Right atrium auricular region (tissue), 2 donors: ENCODE measurements at regions not wholly inside any gene's neighbourhood (a gene's known extent, or its start where the extent isn't known, plus 50 kb on each side); places are given as distances from the start of the nearest gene placed in this dataset.

Experiments
- DNase-seq: peaks from one replicate; pipeline ENCODE4 v3.0.0-alpha.2; 2019; ENCODE audit warnings: low spot score
- H3K27ac ChIP-seq, 2 donors: fragments of 200-600 bp; sonication (generic); 1 replicate in 1 of 2; 2 replicates in 1 of 2; pipeline ENCODE4 v1.5.1; 2016 to 2019
- H3K27me3 ChIP-seq, 2 donors: fragments of 200-600 bp; sonication (generic); one replicate each; pipeline versions ENCODE4 v1.5.1 to v1.6.0; 2017 to 2019
- H3K36me3 ChIP-seq: fragments of 200-600 bp; sonication (generic); one replicate; pipeline ENCODE4 v1.5.1; 2016
- H3K4me1 ChIP-seq, 2 donors: fragments of 200-600 bp; sonication (generic); one replicate each; pipeline versions ENCODE4 v1.5.1 to v1.6.0; 2017 to 2019
- H3K4me3 ChIP-seq, 2 donors: fragments of 200-600 bp; sonication (generic); 1 replicate in 1 of 2; 2 replicates in 1 of 2; pipeline ENCODE4 v1.5.1; 2017 to 2019; ENCODE audit warnings: mild to moderate bottlenecking in 1 of 2, moderate library complexity in 1 of 2
- H3K9me3 ChIP-seq, 2 donors: fragments of 200-600 bp; sonication (generic); one replicate each; pipeline ENCODE4 v1.5.1; 2019
- CTCF ChIP-seq, 2 donors: fragments of 200-600 bp; sonication (generic); IDR thresholded peaks; one replicate each; pipeline ENCODE4 v1.5.1; 2019; ENCODE audit warnings: antibody characterized with exemption in 2 of 2

DNA sequence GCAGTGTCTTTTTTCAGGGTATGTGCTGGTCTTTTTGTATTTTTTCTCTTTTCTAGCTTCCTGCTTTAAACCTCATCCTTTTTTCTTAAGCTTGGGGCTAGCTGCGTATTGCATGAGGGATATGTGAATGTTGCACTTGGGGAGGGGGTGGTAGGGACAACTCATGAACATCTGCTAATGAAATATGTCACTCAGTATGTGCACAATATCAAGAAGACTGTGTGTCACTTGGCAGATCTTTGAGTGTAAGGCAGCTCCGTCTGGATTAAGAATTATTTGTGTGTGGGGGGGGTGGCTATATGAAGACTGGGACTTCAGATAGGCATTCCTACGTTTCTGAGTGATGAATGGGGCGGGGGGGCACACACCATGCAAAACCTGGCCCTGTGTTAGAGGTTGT lies 170.4 kb upstream of the CACNA1E start:
- no peak for DNase-seq
- no peak overlapping the region for H3K4me3 ChIP-seq
- H3K27me3 ChIP-seq = peaks cover 0 to 15% of the 10 kb centered on the region in 2 donors
- TF ChIP-seq CTCF (IDR thresholded peaks at IDR 0.05) = no peak
- no peak overlapping the region for H3K27ac ChIP-seq
- peaks cover 0 to 6% of the 10 kb centered on the region in 2 donors for H3K4me1 ChIP-seq
- no peaks in the 10 kb centered on the region for H3K9me3 ChIP-seq
- no peaks in the 10 kb centered on the region for H3K36me3 ChIP-seq

- no peaks in the 10 kb centered on the region for H3K36me3 ChIP-seq
- H3K27ac ChIP-seq = no peak overlapping the region
- no peak for DNase-seq
- H3K27me3 ChIP-seq = peaks cover 0 to 21% of the 10 kb centered on the region in 2 donors
- no peaks in the 10 kb centered on the region for H3K9me3 ChIP-seq
- TF ChIP-seq CTCF (IDR thresholded peaks at IDR 0.05) = no peak
- no peak overlapping the region for H3K4me3 ChIP-seq
- H3K4me1 ChIP-seq = peaks cover 0 to 11% of the 10 kb centered on the region in 2 donors
Measured at GRCh38 chr1:181313466-181313865, 169.9 kb upstream of the CACNA1E start.

DNA sequence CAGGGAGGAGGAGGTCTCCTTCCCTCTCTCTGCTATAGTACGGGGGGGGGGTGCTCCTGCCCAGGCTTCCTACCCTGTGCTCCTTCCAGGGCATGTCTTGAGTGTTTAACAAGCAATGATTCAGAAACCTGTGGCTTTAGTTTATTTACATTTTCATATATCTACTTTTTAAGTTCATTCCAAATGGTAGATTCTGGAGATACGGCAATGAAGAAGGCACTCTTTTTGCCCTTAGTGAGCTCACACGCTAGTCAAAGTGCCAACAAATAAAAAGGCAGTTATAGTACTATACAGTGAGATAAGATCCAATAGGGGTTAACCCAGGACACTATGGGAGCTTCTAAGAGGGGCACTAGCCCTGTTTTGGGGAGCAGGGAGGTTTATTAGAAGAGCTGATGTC lies 169.3 kb upstream of the CACNA1E start:
- no peak overlapping the region for H3K27ac ChIP-seq
- H3K9me3 ChIP-seq = no peaks in the 10 kb centered on the region
- no peaks in the 10 kb centered on the region for H3K36me3 ChIP-seq
- H3K4me3 ChIP-seq = no peak overlapping the region
- peaks cover 0 to 15% of the 10 kb centered on the region in 2 donors for H3K4me1 ChIP-seq
- TF ChIP-seq CTCF (IDR thresholded peaks at IDR 0.05) = no peak
- H3K27me3 ChIP-seq = peaks cover 0 to 21% of the 10 kb centered on the region in 2 donors
- DNase-seq = no peak

DNA sequence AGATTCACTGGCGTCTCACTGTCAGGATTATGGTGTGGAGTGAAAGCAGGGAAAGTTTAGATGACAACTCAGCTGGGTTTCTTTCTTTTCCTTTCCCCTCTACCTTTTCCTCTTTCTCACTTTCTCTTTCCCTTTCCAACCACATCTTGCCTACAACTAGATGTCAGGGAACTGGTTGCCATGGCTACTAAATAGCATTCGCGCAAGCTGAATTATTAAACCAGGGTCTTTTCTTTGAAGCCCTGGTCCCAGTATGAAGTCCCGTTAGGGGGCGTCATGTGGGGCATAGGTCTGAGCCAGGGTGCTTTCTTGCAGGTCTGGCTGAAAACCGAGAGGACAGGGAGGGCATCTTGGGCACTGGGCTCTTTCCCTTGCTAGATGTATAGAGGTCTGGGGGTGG lies 168.4 kb upstream of the CACNA1E start:
- Histone ChIP-seq H3K4me3 (no peak overlapping the region), H3K4me1 (peaks cover 0 to 15% of the 10 kb centered on the region in 2 donors), H3K27ac (no peak overlapping the region), H3K9me3 (no peaks in the 10 kb centered on the region), H3K27me3 (peaks cover 0 to 21% of the 10 kb centered on the region in 2 donors), H3K36me3 (no peaks in the 10 kb centered on the region)
- TF ChIP-seq CTCF (IDR thresholded peaks at IDR 0.05) = no peak
- DNase-seq = no peak

DNA sequence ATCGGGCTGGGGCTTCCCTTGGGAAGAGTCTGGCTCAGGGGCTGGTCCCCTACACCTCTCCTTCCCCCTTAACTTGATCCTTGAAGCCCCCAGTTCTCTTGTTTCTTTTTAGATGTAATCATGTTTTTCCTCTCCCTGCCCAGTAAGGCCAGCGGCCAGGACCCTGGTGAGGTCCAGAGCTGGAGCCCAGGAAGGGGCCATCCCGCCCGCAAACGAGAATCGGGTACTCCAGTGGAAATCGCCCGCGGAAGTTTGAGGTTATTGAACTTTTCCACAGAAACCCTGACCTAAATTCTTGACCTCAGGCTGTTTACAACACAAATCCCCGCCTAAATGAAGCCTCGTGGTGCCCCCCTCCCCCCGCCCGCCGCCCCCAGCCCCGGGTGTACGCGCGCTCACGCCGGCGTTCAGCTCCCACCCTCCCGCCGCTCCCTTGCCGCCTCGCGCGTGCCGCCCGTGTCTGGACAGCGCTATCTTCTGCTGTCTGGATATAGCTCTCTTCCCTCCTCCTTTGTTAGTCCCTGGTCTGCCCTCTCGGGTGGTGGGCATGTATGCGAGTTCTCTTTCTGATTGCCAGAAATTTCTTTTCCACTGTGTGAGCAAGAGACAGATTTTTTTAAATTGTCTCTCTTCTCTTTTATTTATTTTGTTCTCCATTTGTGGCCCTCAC lies 165.9 kb upstream of the CACNA1E start:
- peaks cover 0 to 21% of the 10 kb centered on the region in 2 donors for H3K27me3 ChIP-seq
- H3K4me3 ChIP-seq = no peak overlapping the region

More for the DNA sequence above, 165.9 kb upstream of the CACNA1E start:
- TF ChIP-seq CTCF (IDR thresholded peaks at IDR 0.05) = no peak
- Histone ChIP-seq H3K27ac (no peak overlapping the region), H3K36me3 (no peaks in the 10 kb centered on the region), H3K4me1 (peaks cover 0 to 15% of the 10 kb centered on the region in 2 donors), H3K9me3 (no peaks in the 10 kb centered on the region)
- DNase-seq = no peak
